Smooth muscle cell (in vitro differentiated cells): ENCODE measurements at regions not wholly inside any gene's neighbourhood (a gene's known extent, or its start where the extent isn't known, plus 50 kb on each side); places are given as distances from the start of the nearest gene placed in this dataset.

Source experiments
- DNase-seq: peaks from one replicate; lab custom pipeline; 2025; ENCODE audit not compliant: unreplicated experiment; lab: John Stamatoyannopoulos, UW
- H2AFZ ChIP-seq: fragments of 200-600 bp; sonication (generic); 2 replicates; pipeline ENCODE4 v1.6.0; 2016; ENCODE audit warnings: antibody characterized with exemption, low read depth, mild to moderate bottlenecking
- H3F3A ChIP-seq: fragments of 200-600 bp; sonication (generic); 2 replicates; pipeline ENCODE4 v1.6.0; 2017; ENCODE audit warnings: antibody characterized with exemption, low read depth
- H3K27ac ChIP-seq: fragments of 200-600 bp; sonication (generic); 2 replicates; pipeline ENCODE4 v1.5.1; 2016; ENCODE audit warnings: low read depth, mild to moderate bottlenecking
- H3K27me3 ChIP-seq: fragments of 200-600 bp; sonication (generic); 2 replicates; pipeline ENCODE4 v1.6.1; 2016; ENCODE audit warnings: low read depth, mild to moderate bottlenecking
- H3K36me3 ChIP-seq: fragments of 200-600 bp; sonication (generic); 2 replicates; pipeline ENCODE4 v1.5.1; 2016; ENCODE audit warnings: low read depth
- H3K4me1 ChIP-seq: fragments of 200-600 bp; sonication (generic); 2 replicates; pipeline ENCODE4 v1.5.1; 2016; ENCODE audit warnings: low read depth
- H3K4me2 ChIP-seq: fragments of 200-600 bp; sonication (generic); 2 replicates; pipeline ENCODE4 v1.6.0; 2016; ENCODE audit warnings: mild to moderate bottlenecking
- H3K4me3 ChIP-seq: fragments of 200-600 bp; sonication (generic); 2 replicates; pipeline ENCODE4 v1.5.1; 2016; ENCODE audit warnings: mild to moderate bottlenecking
- H3K79me2 ChIP-seq: fragments of 200-600 bp; sonication (generic); 2 replicates; pipeline ENCODE4 v1.6.0; 2016; ENCODE audit warnings: low read depth, mild to moderate bottlenecking
- H3K9ac ChIP-seq: fragments of 200-600 bp; sonication (generic); 2 replicates; pipeline ENCODE4 v1.6.0; 2016; ENCODE audit warnings: low read depth
- H3K9me3 ChIP-seq: fragments of 200-600 bp; sonication (generic); replicated peaks from 2 replicates; pipeline ENCODE4 v1.5.1; 2016; ENCODE audit warnings: low read depth
- H4K20me1 ChIP-seq: fragments of 200-600 bp; sonication (generic); 2 replicates; pipeline ENCODE4 v1.6.0; 2016; ENCODE audit warnings: low read depth
- WGBS: methylation state at CpG from one replicate; pipeline ENCODE4 v1.1.7; 2016; ENCODE audit warnings: low lambda C conversion rate; 5-methylcytosine and 5-hydroxymethylcytosine counted together
- TF ChIP-seq, protein P1 (sequence below): fragments of 200-600 bp; sonication (generic); IDR thresholded peaks from 2 replicates; pipeline ENCODE4 v1.5.1; 2017; ENCODE audit warnings: borderline replicate concordance, mild to moderate bottlenecking, antibody characterized with exemption; ENCODE audit not compliant: insufficient read depth, poor library complexity, severe bottlenecking

DNA sequence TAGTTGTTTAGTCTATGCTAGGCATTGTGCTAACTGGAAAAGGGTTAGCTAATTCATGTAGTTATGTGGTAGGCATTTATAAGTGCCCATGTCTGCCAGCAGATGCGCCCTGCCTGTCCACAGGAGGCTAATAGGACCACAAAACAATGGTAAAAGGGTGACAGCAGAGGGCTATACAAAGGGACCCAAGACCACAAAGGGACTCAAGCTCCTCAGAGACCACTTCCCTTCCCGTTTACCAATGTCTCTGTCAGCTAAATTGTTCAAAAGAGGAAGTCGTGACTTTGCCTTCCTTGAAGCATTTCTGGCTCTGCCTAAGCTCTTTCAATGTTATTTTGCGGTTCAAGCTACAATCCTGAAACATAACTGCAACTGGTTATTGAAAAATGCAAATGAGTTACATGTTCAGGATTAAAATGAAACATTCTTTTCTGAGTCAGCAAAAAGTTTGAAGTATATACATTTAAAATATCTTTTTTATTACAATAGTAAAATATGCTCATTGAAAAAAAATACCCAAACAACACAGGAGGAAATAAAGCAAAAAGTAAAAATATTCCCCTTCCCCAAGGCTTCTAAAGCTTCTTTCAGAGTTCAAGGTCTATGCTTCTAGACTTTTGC, 149.2 kb downstream of the MAF start:
- H4K20me1 ChIP-seq: no peaks in the 10 kb centered on the region
- no peak overlapping the region for H3K9ac ChIP-seq
- no peak overlapping the region for H3K27ac ChIP-seq
- no peak overlapping the region for H3K4me2 ChIP-seq
- H3K4me3 ChIP-seq: no peak overlapping the region
- no peaks in the 10 kb centered on the region for H3K9me3 ChIP-seq
- H3K4me1 ChIP-seq: no peaks in the 10 kb centered on the region
- 83% methylated on average over 4 of the region's 4 CpGs for WGBS
- no peak overlapping the region for H2AFZ ChIP-seq
- no peak for DNase-seq
- H3K79me2 ChIP-seq: no peaks in the 10 kb centered on the region
- TF ChIP-seq, protein P1, sequence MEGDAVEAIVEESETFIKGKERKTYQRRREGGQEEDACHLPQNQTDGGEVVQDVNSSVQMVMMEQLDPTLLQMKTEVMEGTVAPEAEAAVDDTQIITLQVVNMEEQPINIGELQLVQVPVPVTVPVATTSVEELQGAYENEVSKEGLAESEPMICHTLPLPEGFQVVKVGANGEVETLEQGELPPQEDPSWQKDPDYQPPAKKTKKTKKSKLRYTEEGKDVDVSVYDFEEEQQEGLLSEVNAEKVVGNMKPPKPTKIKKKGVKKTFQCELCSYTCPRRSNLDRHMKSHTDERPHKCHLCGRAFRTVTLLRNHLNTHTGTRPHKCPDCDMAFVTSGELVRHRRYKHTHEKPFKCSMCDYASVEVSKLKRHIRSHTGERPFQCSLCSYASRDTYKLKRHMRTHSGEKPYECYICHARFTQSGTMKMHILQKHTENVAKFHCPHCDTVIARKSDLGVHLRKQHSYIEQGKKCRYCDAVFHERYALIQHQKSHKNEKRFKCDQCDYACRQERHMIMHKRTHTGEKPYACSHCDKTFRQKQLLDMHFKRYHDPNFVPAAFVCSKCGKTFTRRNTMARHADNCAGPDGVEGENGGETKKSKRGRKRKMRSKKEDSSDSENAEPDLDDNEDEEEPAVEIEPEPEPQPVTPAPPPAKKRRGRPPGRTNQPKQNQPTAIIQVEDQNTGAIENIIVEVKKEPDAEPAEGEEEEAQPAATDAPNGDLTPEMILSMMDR: no peak
- H3K36me3 ChIP-seq: no peaks in the 10 kb centered on the region
- H3K27me3 ChIP-seq: peaks cover 16% of the 10 kb centered on the region
- no peaks in the 10 kb centered on the region for H3F3A ChIP-seq

DNA sequence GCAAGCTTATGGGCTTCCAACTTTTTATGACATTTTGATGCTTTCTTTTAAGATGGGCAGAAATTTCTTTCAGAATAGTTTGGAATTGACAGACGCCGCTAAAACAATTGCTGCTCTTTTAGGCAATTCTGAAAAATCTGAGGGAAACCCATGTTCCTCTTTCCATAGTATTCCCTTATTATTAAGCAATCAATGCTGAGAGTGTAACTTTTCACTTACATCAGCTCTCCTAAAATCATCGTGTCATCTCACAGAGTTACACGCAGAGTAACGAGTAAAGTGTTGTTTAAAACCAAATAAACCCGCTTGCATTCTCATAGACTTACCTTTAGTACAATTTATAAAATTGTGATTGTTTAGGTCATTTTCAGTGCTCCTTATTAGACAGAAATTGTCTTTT, 150.6 kb downstream of the MAF start:
- no peaks in the 10 kb centered on the region for H3K4me1 ChIP-seq
- peaks cover 20% of the 10 kb centered on the region for H3K27me3 ChIP-seq
- no peak for DNase-seq
- no peaks in the 10 kb centered on the region for H3K36me3 ChIP-seq
- no peaks in the 10 kb centered on the region for H3F3A ChIP-seq
- no peaks in the 10 kb centered on the region for H3K9me3 ChIP-seq
- TF ChIP-seq, protein P1: no peak
- H3K4me3 ChIP-seq: no peak overlapping the region
- H3K9ac ChIP-seq: no peak overlapping the region
- H3K4me2 ChIP-seq: no peak overlapping the region
- H4K20me1 ChIP-seq: no peaks in the 10 kb centered on the region
- WGBS: 98% methylated on average over 6 of the region's 6 CpGs
- H3K27ac ChIP-seq: no peak overlapping the region
- H2AFZ ChIP-seq: no peak overlapping the region
- no peaks in the 10 kb centered on the region for H3K79me2 ChIP-seq

DNA sequence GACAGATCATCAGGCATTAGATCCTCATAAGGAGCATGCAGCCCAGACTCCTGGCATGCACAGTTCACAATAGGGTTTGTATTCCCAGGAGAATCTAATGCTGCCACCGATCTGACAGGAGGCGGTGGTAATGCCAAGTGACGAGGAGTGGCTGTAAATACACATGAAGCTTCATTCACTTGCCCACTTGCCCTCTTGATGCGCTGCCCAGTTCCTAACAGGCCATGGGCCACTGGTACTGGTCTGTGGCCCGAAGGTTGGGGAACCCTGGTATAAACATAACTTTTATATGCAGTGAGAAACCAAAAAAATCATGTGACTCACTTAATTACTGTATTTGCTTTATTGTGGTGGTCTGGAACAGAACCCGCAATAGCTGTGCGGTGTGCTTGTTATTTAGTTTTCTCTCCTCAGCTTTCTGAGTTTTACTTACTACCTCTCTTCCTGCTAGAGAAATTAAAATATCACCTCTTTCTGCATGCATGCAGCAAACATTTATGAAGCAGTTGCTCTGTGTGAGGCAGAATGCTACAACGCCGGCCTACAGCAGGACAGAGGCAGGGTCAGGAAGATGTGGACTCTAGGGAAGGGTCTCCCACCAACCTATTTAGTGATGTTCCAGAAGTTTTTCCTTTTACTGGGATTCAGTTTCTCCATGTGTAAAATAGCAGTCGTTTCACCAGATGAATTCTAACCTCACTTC, 151.3 kb downstream of the MAF start:
- TF ChIP-seq, protein P1: no peak
- Histone ChIP-seq H3K27me3 (peaks cover 16% of the 10 kb centered on the region), H3K4me2 (no peak overlapping the region), H2AFZ (no peak overlapping the region), H4K20me1 (no peaks in the 10 kb centered on the region), H3K27ac (no peak overlapping the region), H3K36me3 (no peaks in the 10 kb centered on the region), H3K9me3 (no peaks in the 10 kb centered on the region), H3K79me2 (no peaks in the 10 kb centered on the region), H3K4me1 (no peaks in the 10 kb centered on the region), H3K9ac (no peak overlapping the region), H3F3A (no peaks in the 10 kb centered on the region), H3K4me3 (no peak overlapping the region)
- WGBS: 92% methylated on average over 10 of the region's 10 CpGs
- no peak for DNase-seq

DNA sequence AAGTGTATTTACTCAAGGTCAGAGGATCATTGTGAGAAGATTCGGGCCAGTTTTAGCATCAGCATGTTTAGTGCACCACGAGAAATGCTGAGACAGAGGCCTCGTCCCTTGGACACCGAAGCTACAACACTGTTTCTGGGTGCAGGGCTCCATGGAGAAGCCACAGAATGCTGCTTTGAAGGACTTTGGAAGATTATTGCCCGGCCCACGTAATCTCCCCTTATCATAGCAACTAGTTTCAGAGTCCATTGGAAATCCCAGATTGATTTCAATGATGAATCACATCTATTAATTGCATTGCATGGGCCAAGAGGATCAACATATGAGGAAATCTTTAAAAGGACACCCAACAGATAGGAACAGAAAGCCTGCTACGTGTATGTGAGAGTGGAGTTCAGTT, 156.0 kb downstream of the MAF start:
- H3K4me3 ChIP-seq: no peak overlapping the region
- no peaks in the 10 kb centered on the region for H3K9me3 ChIP-seq
- no peak overlapping the region for H2AFZ ChIP-seq
- TF ChIP-seq, protein P1: no peak
- DNase-seq: no peak
- no peaks in the 10 kb centered on the region for H3K79me2 ChIP-seq
- H4K20me1 ChIP-seq: no peaks in the 10 kb centered on the region
- H3K27me3 ChIP-seq: peaks cover 8% of the 10 kb centered on the region
- no peaks in the 10 kb centered on the region for H3K36me3 ChIP-seq
- no peaks in the 10 kb centered on the region for H3F3A ChIP-seq
- H3K9ac ChIP-seq: no peak overlapping the region
- no peaks in the 10 kb centered on the region for H3K4me1 ChIP-seq
- no peak overlapping the region for H3K4me2 ChIP-seq
- 71% methylated on average over 7 of the region's 7 CpGs for WGBS
- no peak overlapping the region for H3K27ac ChIP-seq
